ENCODE measurements at regions not wholly inside any gene's neighbourhood (a gene's known extent, or its start where the extent isn't known, plus 50 kb on each side); places are given as distances from the start of the nearest gene placed in this dataset.

GRCh38 chr5:51991940-51992339, 608.7 kb downstream of the ISL1 start:
- Histone ChIP-seq H3K79me2 (ENCODE audit: insufficient read depth, low read length) (no peaks in the 10 kb centered on the region), H2AFZ (ENCODE audit: low read length) (no peak overlapping the region), H3K36me3 (ENCODE audit: insufficient read depth, low read length) (no peaks in the 10 kb centered on the region), H3K9me3 (ENCODE audit: insufficient read depth, low read depth, low read length) (no peaks in the 10 kb centered on the region), H3K4me2 (ENCODE audit: low read depth, low read length, poor library complexity, severe bottlenecking) (no peak overlapping the region), H3K9ac (ENCODE audit: low read depth, low read length, poor library complexity, severe bottlenecking) (no peak overlapping the region), H3K9me2 (replicated peaks; ENCODE audit: low read depth, low read length) (no peaks in the 10 kb centered on the region), H4K20me1 (ENCODE audit: insufficient read depth, low read length, poor library complexity, severe bottlenecking) (no peaks in the 10 kb centered on the region), H3K4me3 (ENCODE audit: low read length, poor library complexity, severe bottlenecking) (no peak overlapping the region), H3K4me1 (ENCODE audit: insufficient read depth, low read length, poor library complexity, severe bottlenecking) (no peaks in the 10 kb centered on the region), H3K27me3 (ENCODE audit: insufficient read depth, low read length, poor library complexity, severe bottlenecking) (no peaks in the 10 kb centered on the region), H3F3A (ENCODE audit: low read depth) (no peaks in the 10 kb centered on the region)
- no peak for TF ChIP-seq CTCF (conservative IDR thresholded peaks at IDR 0.05; ENCODE audit: low read length)
- no peak for TF ChIP-seq EZH2phosphoT487 (IDR thresholded peaks at IDR 0.05; ENCODE audit: borderline replicate concordance)

DNA sequence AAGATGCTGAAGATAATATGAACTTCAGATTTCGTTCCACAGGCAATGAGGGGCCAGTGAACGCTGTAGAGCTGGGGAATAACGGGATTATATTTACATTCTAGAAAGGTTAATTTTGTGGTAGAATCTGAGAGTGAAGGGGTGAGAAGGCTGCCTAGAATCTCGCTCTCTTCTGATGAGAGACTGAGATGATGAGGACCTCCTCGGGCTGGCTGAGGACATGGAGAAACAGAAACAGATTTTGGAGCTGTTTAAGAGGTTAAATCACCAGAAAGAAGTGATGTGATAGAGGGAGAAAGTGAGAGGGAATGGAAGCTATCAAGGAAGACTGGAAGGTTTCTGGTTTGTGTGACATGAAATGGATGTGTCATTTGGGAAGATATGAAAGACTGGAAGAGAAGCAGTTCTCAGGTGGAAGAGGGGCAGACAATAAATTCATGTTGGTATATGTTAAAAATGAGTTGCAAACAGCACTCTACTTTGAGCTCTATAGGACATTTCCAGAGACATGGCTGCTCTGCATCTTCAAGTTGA, 612.6 kb downstream of the ISL1 start:
- Histone ChIP-seq H3F3A (ENCODE audit: low read depth) (no peaks in the 10 kb centered on the region), H3K36me3 (ENCODE audit: insufficient read depth, low read length) (no peaks in the 10 kb centered on the region), H3K4me2 (ENCODE audit: low read depth, low read length, poor library complexity, severe bottlenecking) (no peak overlapping the region), H3K4me1 (ENCODE audit: insufficient read depth, low read length, poor library complexity, severe bottlenecking) (no peaks in the 10 kb centered on the region), H3K4me3 (ENCODE audit: low read length, poor library complexity, severe bottlenecking) (no peak overlapping the region), H3K9me3 (ENCODE audit: insufficient read depth, low read depth, low read length) (no peaks in the 10 kb centered on the region), H2AFZ (ENCODE audit: low read length) (no peak overlapping the region), H3K9me2 (replicated peaks; ENCODE audit: low read depth, low read length) (no peaks in the 10 kb centered on the region), H4K20me1 (ENCODE audit: insufficient read depth, low read length, poor library complexity, severe bottlenecking) (no peaks in the 10 kb centered on the region), H3K9ac (ENCODE audit: low read depth, low read length, poor library complexity, severe bottlenecking) (no peak overlapping the region), H3K79me2 (ENCODE audit: insufficient read depth, low read length) (no peaks in the 10 kb centered on the region), H3K27me3 (ENCODE audit: insufficient read depth, low read length, poor library complexity, severe bottlenecking) (no peaks in the 10 kb centered on the region)
- TF ChIP-seq EZH2phosphoT487 (IDR thresholded peaks at IDR 0.05; ENCODE audit: borderline replicate concordance) (no peak), CTCF (conservative IDR thresholded peaks at IDR 0.05; ENCODE audit: low read length) (no peak)

DNA sequence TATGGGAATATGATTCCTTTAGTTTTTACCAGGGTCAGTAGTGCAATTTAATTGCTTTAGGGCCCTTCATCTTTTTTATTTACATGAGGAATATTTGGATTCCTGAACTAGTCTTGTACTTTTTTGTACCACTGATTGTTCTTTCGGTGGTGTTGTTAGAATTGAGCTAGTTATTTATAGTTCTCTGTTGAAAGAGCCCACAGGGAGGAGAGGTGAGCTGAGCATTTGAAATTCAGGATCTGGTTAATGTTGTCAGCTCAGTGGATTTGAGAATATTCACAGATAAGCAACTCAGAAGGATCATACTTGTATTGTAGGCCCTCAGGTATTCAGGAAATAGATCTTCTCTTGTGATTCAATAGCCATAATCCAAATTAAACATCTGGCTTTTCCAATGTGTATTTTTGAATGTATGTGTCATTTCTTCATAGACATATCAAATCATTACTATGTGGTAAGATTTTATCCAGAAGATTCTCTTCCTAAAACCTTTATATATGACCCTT, 613.2 kb downstream of the ISL1 start:
- H3K79me2 ChIP-seq (ENCODE audit: insufficient read depth, low read length): no peaks in the 10 kb centered on the region
- no peak overlapping the region for H3K4me2 ChIP-seq (ENCODE audit: low read depth, low read length, poor library complexity, severe bottlenecking)
- H3K9me2 ChIP-seq (replicated peaks; ENCODE audit: low read depth, low read length): no peaks in the 10 kb centered on the region
- H3F3A ChIP-seq (ENCODE audit: low read depth): no peaks in the 10 kb centered on the region
- no peak overlapping the region for H2AFZ ChIP-seq (ENCODE audit: low read length)
- H3K4me1 ChIP-seq (ENCODE audit: insufficient read depth, low read length, poor library complexity, severe bottlenecking): no peaks in the 10 kb centered on the region
- H4K20me1 ChIP-seq (ENCODE audit: insufficient read depth, low read length, poor library complexity, severe bottlenecking): no peaks in the 10 kb centered on the region
- no peak for TF ChIP-seq CTCF (conservative IDR thresholded peaks at IDR 0.05; ENCODE audit: low read length)
- no peak for TF ChIP-seq EZH2phosphoT487 (IDR thresholded peaks at IDR 0.05; ENCODE audit: borderline replicate concordance)
- no peaks in the 10 kb centered on the region for H3K27me3 ChIP-seq (ENCODE audit: insufficient read depth, low read length, poor library complexity, severe bottlenecking)
- no peak overlapping the region for H3K9ac ChIP-seq (ENCODE audit: low read depth, low read length, poor library complexity, severe bottlenecking)
- H3K36me3 ChIP-seq (ENCODE audit: insufficient read depth, low read length): no peaks in the 10 kb centered on the region
- no peaks in the 10 kb centered on the region for H3K9me3 ChIP-seq (ENCODE audit: insufficient read depth, low read depth, low read length)
- no peak overlapping the region for H3K4me3 ChIP-seq (ENCODE audit: low read length, poor library complexity, severe bottlenecking)
